Stimulated activated CD4-positive, alpha-beta T cell treated with anti-CD3 and anti-CD28 coated beads, TNF-alpha, amount 100 ng/mL, for 24 hours (primary cell): ENCODE measurements at regions not wholly inside any gene's neighbourhood (a gene's known extent, or its start where the extent isn't known, plus 50 kb on each side); places are given as distances from the start of the nearest gene placed in this dataset.

Experiments
- DNase-seq, 3 experiments: peaks; one replicate each; pipeline ENCODE4 v3.0.0-alpha.2; 2020; ENCODE audit warnings: low read depth in 3 of 3

DNA sequence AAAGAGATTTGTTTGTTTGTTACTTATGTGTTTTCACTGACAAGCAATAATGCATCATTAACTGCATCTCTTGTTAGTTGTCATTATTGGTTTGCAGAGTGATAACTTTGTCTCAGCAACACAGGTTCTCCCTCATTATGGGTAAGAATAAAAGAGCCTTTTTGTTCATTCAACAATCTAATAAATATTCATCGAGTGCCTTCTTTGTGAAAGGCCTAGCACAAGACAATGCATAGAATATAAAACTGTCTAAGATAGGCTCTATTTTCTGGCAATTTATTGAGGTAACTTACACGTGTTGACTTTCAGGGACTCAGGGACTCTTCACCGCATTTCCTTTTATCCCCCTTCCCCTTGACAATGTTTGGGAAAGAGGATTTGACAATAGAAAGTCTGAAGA lies 95.5 kb upstream of the KRR1 start:
- DNase-seq = no peak

DNA sequence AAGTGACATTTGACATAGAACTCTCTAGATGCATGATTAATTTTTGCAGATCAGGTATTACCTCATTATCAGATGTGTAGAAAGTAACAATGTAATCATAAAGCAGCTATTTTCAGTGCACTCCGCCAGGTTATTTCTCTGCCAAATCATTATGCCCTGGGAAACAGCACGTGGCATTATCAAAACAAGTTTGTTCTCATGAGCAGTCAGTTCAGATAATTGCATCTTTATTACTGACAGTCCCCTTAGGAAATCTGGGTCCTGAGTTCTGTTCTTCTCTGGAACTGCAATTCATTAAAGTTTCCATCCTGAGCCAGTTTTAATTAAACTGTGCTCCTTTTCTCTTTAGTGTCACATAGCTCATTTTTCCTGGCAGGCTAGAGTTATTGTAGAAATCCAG lies 94.7 kb upstream of the KRR1 start:
- no peak for DNase-seq

DNA sequence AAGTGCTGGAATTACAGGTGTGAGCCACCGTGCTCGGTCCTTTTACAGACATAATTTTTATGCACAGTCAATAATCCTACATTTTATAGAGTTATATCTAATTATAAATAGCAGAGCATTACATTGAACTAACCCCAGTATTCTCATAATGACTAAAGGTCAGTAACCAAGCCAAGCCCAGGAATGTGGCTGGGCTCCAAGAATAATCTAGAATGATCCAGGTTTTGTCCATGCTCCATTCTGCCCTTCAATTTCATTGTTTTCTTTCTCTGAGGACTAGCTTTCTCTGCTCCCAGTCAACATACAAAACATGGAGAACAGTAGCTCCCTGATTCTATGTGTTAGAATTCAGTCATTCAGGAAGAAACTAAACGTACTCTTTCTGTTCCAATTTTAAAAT lies 92.1 kb upstream of the KRR1 start:
- DNase-seq = no peak

DNA sequence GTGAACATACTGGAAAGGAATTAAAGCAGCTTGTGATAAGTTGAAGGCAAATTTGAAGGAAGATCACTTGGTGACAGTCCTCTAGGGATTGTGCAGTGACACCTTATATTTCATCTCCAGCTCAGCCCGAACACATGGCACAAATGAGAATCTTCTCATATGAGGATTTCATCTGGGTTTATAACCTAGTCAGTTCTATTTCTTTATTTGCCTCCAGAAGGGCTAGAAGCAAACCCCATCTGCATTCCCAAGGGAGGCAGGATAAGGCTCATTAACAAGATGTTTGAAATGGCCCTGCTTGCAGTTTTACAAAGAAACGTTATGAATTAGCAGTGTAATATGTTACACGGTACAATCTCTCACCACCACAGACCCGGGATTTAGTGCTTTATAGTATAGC lies 90.7 kb upstream of the KRR1 start:
- no peak for DNase-seq

DNA sequence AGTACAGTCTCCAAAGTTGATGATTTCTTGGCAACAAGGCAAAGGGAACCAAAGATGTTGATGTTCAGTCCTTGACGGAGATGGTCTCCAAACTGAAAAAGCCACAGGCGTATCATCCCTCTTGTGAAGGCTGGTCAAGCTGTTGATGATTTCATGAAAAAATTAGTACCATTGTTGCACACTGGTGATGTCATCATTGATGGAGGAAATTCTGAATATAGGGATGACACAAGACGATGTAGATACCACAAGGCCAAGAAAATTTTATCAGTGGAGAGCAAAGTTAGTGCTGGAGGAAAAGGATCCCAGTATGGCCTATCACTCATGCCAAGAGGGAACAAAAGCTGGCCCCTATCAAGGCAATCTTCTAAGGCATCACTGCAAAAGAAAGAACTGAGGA lies 88.7 kb upstream of the KRR1 start:
- no peak for DNase-seq

DNA sequence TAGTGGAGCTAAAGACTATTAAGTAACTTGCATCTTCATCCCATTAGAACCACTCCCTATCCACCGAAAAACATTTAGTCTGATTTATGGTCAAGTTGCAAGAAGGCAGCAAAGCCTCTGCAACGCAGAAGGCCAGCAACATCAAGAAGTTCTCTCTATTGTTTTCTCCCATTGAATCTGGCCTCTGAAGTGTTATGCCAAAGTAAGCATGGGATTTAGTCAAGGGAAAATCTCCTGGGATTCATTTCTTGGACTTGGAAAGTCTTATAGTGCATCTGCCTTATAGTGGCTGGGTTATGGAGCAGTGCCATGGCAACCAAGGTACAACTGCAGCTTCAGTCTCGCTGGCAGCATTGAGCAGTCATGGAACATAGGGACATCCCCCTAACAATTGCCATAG lies 87.7 kb upstream of the KRR1 start:
- DNase-seq = no peak

GRCh38 chr12:75596406-75596805 lies 85.0 kb upstream of the KRR1 start:
- no peak for DNase-seq

DNA sequence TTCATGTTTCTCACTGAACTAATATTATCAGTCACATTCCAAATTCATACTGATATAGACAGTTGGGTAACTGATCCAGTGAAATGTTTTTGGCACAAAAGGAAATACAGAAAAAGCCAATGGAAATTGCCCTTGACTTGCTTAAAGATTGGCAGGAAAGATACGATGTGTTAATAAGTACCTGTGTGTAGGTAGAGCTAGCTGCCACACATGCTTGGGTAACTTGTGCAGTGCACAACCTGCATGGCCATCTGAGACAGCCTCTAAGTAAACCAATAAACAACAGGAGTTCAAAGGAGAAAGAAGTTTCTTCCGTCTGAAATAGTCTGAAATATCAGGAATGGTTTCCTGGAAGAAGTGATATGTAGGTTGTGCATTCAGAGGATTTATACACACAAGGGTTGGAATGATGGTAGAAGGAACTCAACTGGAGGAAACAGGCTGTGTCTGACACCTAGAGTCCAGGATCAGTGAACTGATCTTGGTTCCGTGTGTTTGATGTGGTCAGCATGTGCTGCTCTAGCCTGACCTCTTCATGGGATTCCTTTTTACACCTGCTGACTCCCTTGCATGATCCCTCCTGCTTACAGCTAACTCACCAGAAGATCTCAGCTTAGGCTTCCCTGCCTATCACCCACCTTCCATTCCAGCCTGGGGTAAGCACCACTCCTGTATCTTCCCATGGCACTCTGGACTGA lies 81.4 kb upstream of the KRR1 start:
- DNase-seq = no peak

GRCh38 chr12:75592086-75592485 lies 80.7 kb upstream of the KRR1 start:
- DNase-seq = no peak

DNA sequence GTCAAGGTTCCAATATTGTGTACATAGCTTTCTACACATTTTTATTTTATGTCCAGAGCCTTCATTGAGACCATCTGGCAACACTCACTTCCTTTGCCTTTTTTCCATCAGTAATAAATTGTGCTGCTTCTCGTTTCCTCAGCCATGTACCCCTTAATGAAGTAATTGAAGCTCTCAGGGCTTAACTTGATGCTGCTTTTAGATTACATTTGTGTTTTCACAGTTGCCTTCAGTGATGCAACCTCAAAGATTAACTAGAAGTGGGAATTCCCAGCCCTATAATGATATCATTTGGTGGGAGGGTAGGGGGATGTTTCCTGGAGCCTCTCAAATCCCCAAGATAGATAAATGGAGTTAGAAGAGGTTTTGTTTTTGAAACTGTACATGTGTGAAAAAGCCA lies 80.2 kb upstream of the KRR1 start:
- no peak for DNase-seq

DNA sequence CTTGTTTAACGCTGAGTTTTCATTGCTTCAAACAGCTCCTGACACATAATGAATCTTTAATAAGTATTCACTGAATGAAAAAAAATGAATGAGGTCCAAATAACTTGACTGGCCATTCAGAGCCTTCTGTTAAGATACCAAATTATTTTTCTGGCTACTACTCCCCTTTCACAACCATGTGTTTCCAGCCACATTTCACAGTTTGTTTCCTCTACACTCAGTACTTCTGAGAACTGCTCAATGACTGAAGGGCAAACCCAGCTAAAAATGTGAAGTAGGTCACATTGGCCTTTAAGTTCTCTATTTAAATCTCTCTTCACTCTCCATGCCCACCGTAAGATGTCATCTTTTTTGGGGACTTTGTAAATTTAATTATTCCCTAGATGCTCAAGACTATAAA lies 78.4 kb upstream of the KRR1 start:
- DNase-seq = no peak

GRCh38 chr12:75587340-75588106 lies 76.1 kb upstream of the KRR1 start:
- DNase-seq = no peak

- DNase-seq = no peak
These were observed 73.9 kb upstream of the KRR1 start for GRCh38 chr12:75585330-75585729.

DNA sequence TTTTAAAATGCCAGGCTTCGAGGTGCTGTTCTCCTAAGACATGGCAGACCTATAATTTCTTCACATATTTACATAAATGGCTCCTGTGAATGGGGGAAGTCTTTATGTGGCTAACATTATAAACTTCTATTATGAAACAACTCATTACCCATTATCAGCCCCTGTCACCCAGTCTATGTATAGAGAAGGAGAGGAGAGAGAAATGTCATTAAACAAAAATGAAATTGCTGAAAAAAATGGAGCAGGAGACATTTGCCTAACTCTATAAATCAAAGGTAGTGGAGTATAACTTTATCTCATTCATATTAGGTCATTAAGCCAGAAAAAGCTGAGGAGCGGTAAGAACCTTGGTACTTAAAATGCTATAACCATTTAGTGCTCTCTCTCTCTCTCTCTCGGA lies 71.9 kb upstream of the KRR1 start:
- no peak for DNase-seq

GRCh38 chr12:75581515-75581914 lies 70.1 kb upstream of the KRR1 start:
- DNase-seq = no peak

- DNase-seq = no peak
These were observed 68.1 kb upstream of the KRR1 start for GRCh38 chr12:75579552-75579951.

- DNase-seq = no peak
These were observed 67.1 kb upstream of the KRR1 start for GRCh38 chr12:75578546-75578945.

DNA sequence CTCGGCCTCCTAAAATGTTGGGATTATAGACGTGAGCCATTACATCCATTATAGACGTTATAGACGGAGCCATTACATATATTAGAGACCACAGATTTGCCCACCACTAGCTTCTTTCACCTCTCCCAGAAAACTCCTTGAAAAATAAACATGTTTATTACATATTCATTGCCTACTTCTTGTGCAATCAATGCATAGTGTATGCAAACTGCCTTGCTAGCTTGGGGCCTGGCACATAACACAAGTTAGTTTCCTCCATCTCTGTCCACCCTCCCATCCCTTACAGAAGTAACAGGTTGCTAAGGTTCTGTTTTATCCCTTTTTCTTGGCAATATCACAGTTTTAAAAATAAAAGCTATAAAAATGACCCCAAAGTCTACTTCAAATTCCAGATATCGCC lies 66.4 kb upstream of the KRR1 start:
- no peak for DNase-seq

GRCh38 chr12:75571656-75572205 lies 60.3 kb upstream of the KRR1 start:
- DNase-seq = no peak

- no peak for DNase-seq
These were observed 59.8 kb upstream of the KRR1 start for GRCh38 chr12:75571204-75571603.

DNA sequence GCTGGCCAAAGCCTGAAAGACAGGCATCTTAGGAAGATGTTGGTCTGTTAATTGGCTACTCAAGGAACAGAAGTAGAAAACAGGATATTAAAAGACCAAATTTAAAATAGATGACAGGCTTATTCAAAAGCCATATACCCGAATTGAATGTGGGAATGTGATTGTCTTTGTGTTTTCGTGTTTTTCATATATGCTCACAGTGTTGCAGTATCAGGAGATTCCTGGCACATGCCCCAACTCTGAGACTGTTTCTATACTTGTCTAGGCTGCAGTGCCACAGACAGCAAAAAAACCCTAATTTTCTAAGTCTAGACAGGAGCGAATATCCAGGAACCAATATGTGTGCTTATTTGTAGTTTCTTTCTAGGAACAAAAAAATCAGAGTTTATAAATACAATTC lies 57.4 kb upstream of the KRR1 start:
- DNase-seq = no peak

- no peak for DNase-seq
These were observed 57.0 kb upstream of the KRR1 start for GRCh38 chr12:75568393-75568792.

DNA sequence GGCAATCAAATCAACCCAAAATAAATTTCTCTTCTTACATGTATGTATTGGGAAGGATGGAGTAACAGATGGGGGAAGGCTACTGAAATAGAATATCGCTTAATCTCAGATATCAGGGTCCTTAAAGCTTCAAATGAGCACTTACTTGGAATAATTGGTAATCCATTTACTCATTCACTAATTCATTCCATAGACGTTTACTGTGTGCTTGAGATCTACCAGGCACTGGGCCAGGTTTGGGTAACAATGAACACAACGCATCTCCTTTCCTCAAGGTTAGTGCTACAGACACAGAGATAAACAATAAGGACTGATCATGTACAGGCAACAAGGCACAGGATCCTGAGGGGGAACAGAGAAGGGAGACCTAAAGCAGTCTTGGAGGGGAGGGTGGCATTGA lies 54.4 kb upstream of the KRR1 start:
- DNase-seq = no peak
